ENCODE measurements at regions not wholly inside any gene's neighbourhood (a gene's known extent, or its start where the extent isn't known, plus 50 kb on each side); places are given as distances from the start of the nearest gene placed in this dataset.

DNA sequence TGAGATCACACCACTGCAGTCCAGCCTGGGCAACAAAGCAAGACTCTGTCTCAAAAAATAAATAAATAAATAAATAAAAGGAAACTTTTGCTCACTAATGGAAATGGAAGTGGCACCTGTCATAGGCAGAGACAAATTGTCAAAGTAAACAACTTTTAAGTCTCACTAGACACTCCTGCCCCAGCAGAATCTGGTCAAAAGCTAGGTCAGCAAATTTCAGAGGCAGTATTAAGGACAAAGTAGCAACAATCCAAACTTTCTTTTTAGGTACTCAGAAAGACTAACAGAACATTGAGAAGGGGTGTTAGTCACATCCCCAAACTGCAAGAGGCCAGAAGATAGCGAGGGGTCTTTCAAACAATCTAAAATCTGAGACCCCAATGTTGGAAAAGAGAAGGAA lies 101.4 kb upstream of the MSX2 start:
- H3K27me3 ChIP-seq, result no peaks in the 10 kb centered on the region
- no peak overlapping the region for H3K27ac ChIP-seq
- intact Hi-C loops (cut with DNase I), result no loop called here
- no peaks in the 10 kb centered on the region for H3K36me3 ChIP-seq
- H3K4me3 ChIP-seq, result no peak overlapping the region
- H3K4me1 ChIP-seq, result no peaks in the 10 kb centered on the region
- TF ChIP-seq POLR2A (IDR thresholded peaks at IDR 0.05), result no peak
- no peak for TF ChIP-seq POLR2AphosphoS5 (IDR thresholded peaks at IDR 0.05; ENCODE audit: insufficient read depth in 1 of 2, low read depth in 1 of 2)
- TF ChIP-seq, protein P1, sequence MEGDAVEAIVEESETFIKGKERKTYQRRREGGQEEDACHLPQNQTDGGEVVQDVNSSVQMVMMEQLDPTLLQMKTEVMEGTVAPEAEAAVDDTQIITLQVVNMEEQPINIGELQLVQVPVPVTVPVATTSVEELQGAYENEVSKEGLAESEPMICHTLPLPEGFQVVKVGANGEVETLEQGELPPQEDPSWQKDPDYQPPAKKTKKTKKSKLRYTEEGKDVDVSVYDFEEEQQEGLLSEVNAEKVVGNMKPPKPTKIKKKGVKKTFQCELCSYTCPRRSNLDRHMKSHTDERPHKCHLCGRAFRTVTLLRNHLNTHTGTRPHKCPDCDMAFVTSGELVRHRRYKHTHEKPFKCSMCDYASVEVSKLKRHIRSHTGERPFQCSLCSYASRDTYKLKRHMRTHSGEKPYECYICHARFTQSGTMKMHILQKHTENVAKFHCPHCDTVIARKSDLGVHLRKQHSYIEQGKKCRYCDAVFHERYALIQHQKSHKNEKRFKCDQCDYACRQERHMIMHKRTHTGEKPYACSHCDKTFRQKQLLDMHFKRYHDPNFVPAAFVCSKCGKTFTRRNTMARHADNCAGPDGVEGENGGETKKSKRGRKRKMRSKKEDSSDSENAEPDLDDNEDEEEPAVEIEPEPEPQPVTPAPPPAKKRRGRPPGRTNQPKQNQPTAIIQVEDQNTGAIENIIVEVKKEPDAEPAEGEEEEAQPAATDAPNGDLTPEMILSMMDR (IDR thresholded peaks at IDR 0.05), result no peak
- no peak for DNase-seq (ENCODE audit: extremely low spot score in 2 of 2)
- no peaks in the 10 kb centered on the region for H3K9me3 ChIP-seq

DNA sequence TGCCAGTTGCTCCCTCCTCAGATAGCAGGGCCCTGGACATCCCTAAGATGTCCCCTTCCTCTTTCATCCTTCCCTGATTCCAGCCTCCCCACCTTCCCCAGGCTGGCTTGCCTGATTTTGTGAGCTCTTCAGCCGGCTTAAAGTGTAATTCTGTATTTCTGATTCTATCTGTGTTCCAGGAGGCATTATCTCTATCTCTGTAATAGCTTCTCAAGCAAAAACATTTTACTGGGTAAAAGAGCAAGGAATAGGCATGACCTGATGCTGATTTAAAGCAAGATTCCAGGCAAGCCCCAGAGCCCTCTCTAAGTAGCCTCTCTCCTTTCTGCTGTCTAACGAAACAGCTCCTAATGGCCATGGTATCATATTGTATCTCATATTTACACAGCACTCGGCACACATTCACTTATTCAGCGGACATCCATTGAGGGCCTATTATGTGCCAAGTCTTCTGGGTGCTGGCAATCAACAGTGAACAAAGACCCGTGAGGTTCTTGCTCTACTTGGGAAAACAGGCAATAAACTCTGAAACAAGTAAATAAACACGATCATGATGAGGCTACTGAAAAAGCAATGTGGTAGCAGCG lies 100.9 kb upstream of the MSX2 start:
- no peaks in the 10 kb centered on the region for H3K27me3 ChIP-seq
- H3K9me3 ChIP-seq, result no peaks in the 10 kb centered on the region
- H3K4me1 ChIP-seq, result no peaks in the 10 kb centered on the region
- H3K36me3 ChIP-seq, result no peaks in the 10 kb centered on the region
- TF ChIP-seq, protein P1 (IDR thresholded peaks at IDR 0.05), result no peak
- TF ChIP-seq POLR2A (IDR thresholded peaks at IDR 0.05) (no peak), POLR2AphosphoS5 (IDR thresholded peaks at IDR 0.05; ENCODE audit: insufficient read depth in 1 of 2, low read depth in 1 of 2) (no peak)
- intact Hi-C loops (cut with DNase I), result no loop called here
- no peak for DNase-seq (ENCODE audit: extremely low spot score in 2 of 2)
- no peak overlapping the region for H3K4me3 ChIP-seq
- H3K27ac ChIP-seq, result no peak overlapping the region

DNA sequence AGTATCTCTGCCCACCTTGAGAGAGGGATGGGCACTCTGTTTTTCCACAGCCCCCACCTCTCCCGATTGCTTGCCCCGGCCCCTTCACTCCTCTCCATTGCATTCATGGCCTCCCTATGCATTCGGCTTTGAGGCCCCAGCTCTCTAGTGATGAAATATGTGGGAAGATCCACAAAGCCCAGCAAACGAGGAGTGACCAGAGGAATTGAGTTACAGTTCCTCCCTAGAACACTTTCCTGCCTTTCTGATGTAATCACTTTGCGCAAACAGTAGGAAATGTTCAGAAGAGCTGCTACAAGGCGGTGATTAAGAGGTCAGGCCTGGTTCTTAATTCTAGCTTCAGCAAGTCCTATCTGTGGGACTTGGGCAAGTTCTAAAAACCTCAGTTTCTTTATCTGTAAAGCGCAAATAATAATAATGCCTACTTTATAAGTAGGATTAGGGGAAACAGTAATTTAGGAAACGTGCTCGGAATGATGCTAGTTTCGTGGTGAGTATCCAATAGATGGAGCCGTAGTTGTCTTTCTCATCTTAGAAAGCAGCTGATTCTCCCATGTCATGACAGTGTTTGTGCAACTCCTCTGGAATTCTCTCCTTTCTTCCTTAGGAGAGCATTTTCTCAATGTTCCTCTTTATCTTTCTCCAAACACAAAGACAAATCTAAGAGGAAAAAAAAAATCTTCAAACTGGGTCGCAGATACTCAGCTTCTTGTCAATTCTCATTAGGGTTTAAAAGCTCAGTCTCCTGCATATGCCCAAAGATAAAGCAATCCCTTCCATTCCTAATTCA lies 99.5 kb upstream of the MSX2 start:
- no peaks in the 10 kb centered on the region for H3K36me3 ChIP-seq
- intact Hi-C loops (cut with DNase I), result no loop called here
- TF ChIP-seq, protein P1 (IDR thresholded peaks at IDR 0.05), result no peak
- TF ChIP-seq POLR2A (IDR thresholded peaks at IDR 0.05) (no peak), POLR2AphosphoS5 (IDR thresholded peaks at IDR 0.05; ENCODE audit: insufficient read depth in 1 of 2, low read depth in 1 of 2) (no peak)
- no peaks in the 10 kb centered on the region for H3K27me3 ChIP-seq
- H3K4me3 ChIP-seq, result no peak overlapping the region
- no peak for DNase-seq (ENCODE audit: extremely low spot score in 2 of 2)
- H3K27ac ChIP-seq, result no peak overlapping the region
- no peaks in the 10 kb centered on the region for H3K4me1 ChIP-seq
- no peaks in the 10 kb centered on the region for H3K9me3 ChIP-seq

DNA sequence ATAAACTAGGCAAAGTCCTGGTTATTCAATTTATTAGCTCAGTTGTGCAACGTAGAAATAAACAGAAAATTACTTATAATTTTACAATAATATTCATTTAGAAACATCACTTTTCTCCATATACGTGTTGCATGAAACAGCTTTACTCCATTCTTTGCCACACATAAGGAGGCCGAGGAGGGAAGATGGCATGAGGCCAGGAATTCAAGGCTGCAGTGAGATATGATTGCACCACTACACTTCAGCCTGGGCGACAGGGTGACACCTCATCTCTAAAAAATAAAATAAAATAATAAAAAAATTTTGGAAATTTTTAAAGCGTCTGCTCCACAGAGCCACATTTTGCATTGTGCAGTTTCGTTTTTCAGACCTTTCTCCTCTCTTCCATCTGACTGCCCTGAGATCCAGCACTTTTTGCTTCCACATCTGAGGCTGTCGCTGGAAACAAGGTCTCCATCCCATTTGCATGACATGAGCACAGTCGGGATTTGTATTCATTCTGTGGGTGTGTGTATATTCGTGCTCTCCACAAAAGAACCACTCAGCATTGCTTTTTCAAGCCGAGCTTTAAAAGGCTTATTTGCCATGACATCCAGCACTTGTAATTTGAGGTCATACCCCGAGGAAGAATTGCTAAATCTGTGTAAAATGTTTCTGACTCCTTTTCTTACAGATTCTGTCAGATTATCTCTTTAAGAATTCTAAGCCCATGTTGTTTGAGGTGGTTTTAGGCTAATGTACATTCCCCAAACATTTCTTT lies 98.6 kb upstream of the MSX2 start:
- Histone ChIP-seq H3K36me3 (no peaks in the 10 kb centered on the region), H3K27ac (no peak overlapping the region), H3K4me1 (no peaks in the 10 kb centered on the region), H3K9me3 (no peaks in the 10 kb centered on the region), H3K4me3 (no peak overlapping the region), H3K27me3 (no peaks in the 10 kb centered on the region)
- intact Hi-C loops (cut with DNase I), result no loop called here
- TF ChIP-seq, protein P1 (IDR thresholded peaks at IDR 0.05), result no peak
- no peak for TF ChIP-seq POLR2A (IDR thresholded peaks at IDR 0.05)
- TF ChIP-seq POLR2AphosphoS5 (IDR thresholded peaks at IDR 0.05; ENCODE audit: insufficient read depth in 1 of 2, low read depth in 1 of 2), result no peak
- DNase-seq (ENCODE audit: extremely low spot score in 2 of 2), result no peak
